Amniotic stem cell (primary cell): ENCODE measurements at regions not wholly inside any gene's neighbourhood (a gene's known extent, or its start where the extent isn't known, plus 50 kb on each side); places are given as distances from the start of the nearest gene placed in this dataset.
"Not testable (repeated sequence)": the region's sequence is repeated elsewhere in the genome, so short reads cannot be mapped to it uniquely, and the experiment has no call there.

Experiments used
- DNase-seq: peaks from one replicate; lab custom pipeline; 2025; lab: John Stamatoyannopoulos, UW

DNA sequence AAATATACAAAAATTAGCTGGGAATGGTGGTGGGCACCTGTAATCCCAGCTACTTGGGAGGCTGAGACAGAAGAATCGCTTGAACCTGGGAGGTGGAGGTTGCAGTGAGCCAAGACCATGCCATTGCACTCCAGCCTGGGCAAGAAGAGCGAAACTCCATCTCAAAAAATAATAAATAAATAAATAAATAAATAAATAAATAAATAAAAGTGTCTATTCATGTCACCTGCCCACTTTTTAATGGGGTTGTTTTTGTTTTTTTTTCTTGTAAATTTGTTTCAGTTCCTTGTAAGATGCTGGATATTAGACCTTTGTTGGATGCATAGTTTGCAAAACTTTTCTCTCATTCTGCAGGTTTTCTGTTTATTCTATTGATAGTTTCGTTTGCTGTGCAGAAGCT, 71.9 kb upstream of the KCNAB1 start:
- DNase-seq, result not testable (repeated sequence)

DNA sequence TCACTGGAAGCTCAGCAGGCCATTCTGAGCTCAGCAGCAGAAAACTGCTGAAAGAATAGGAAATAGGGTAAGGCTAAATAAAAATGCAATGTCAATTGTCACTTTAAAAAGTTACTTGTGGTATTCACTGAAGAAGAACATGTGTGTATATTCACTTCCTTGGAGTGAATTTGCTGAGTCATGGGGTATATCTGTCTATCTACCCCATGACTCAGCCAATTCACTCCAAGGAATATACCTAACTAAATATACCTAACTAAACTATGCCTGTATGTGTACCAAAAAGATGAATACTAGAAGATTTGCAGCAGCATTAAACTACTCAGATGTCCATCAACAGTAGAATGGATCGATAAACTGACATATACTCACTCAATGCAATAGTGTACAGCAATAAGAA, 69.5 kb upstream of the KCNAB1 start:
- DNase-seq, result no peak

DNA sequence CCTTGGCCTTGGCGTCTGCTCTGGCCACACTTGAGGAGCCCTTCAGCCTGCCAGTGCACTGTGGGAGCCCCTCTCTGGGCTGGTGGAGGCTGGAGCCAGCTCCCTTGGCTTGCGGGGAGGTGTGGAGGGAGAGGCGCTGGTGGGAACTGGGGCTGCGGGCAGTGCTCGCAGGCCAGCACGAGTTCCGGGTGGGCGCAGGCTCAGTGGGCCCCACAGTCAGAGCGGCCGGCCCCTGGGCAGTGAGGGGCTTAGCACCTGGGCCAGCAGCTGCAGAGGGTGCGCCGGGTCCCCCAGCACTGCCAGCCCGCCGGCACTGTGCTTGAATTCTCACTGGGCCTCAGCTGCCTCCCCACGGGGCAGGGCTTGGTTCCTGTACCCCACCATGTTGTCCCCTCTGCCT, 68.7 kb upstream of the KCNAB1 start:
- DNase-seq, result no peak

DNA sequence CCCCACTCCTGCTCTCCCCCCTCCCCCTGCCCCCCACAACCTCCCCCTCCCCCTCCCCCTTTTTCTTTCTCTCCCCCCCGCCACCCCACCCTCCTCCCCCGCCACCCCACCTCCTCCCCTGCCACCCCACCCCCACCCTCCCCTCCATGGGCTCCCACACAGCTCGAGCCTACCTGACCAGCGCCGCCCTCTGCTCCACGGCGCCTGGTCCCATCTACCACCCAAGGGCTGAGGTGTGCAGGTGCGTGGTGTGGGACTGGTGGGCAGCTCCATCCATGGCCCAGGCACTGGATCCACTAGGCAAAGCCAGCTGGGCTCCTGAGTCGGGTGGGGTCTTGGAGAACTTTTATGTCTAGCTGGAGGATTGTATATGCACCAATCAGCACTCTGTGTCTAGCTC, 68.3 kb upstream of the KCNAB1 start:
- no peak for DNase-seq

DNA sequence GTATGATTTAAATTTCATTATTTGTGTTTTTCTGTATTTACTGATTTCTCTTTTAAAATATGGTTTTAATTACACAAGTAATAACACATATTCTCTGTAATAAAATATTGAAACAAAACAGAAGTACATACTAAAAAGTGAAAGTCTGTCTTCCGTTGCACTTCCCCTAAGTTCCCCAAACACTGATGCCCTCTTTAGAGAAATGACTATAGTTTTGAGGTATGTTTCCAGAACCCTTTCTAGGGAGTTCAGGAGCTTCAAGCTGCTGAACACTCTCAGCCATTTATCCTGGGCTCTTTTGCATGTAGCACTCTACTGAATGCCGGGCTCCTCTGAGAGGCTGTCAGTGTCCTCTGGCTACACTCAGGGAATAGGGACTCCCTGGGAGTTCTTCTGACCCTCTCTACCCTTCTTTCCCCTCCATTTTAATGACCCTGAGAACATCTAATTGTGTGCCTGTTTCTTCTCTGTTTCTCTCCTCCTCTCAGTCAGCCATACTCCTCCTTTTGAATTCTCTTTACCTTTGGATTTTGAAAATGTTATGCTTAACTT, 60.4 kb upstream of the KCNAB1 start:
- DNase-seq, result no peak

DNA sequence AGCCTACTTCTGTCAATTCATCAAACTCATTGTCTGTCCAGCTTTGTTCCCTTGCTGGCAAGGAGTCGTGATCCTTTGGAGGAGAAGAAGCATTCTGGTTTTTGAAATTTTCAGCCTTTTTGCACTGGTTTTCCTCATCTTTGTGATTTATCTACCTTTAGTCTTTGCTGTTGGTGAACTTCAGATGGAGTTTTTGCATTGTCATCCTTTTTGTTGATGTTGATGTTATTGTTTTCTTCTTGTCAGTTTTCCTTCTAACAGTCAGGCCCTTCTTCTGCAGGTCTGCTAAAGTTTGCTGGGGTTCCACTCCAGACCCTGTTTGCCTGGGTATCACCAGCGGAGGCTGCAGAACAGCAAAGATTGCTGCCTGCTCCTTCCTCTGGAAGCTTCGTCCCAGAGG, 52.2 kb upstream of the KCNAB1 start:
- DNase-seq, result not testable (repeated sequence)

DNA sequence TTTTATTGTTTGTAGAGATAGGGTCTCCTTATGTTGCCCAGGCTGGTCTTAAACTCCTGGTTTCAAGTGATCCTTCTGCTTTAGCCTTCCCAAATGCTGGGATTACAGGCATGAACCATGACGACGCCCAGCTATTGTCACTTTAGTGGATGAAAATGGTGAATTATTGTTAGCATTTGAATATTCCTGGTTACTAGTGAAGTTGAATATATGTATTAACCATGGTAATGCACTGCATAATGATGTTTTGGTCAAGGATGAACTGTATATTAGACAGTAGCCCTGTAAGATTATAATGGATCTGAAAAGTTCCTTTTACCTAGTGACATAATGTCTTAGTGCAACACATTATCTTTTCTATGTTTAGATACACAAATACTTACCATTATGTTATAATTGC, 50.4 kb upstream of the KCNAB1 start:
- DNase-seq, result no peak
